Loucy (cell line): ENCODE measurements at regions not wholly inside any gene's neighbourhood (a gene's known extent, or its start where the extent isn't known, plus 50 kb on each side); places are given as distances from the start of the nearest gene placed in this dataset.
A peak's percentile ranks its signal among the peaks of the same experiment; 100 is the strongest.
"Not testable (repeated sequence)": the region's sequence is repeated elsewhere in the genome, so short reads cannot be mapped to it uniquely, and the experiment has no call there.

Experiments
- H2AFZ ChIP-seq: fragments of 200-600 bp; sonication (generic); 2 replicates; pipeline ENCODE4 v1.6.0; 2016; ENCODE audit warnings: antibody characterized with exemption, mild to moderate bottlenecking, low read length, moderate library complexity
- H3F3A ChIP-seq: fragments of 200-600 bp; 2 replicates; pipeline ENCODE4 v1.6.0; 2016; ENCODE audit warnings: antibody characterized with exemption, low read depth, mild to moderate bottlenecking
- H3K27me3 ChIP-seq: fragments of 200-600 bp; sonication (generic); 2 replicates; pipeline ENCODE4 v1.6.1; 2014; ENCODE audit warnings: low read length, mild to moderate bottlenecking; ENCODE audit not compliant: insufficient read depth, poor library complexity, severe bottlenecking
- H3K36me3 ChIP-seq: fragments of 200-600 bp; sonication (generic); 2 replicates; pipeline ENCODE4 v1.6.1; 2016; ENCODE audit warnings: low read length; ENCODE audit not compliant: insufficient read depth
- H3K4me1 ChIP-seq: fragments of 200-600 bp; sonication (generic); 2 replicates; pipeline ENCODE4 v1.5.1; 2014; ENCODE audit warnings: low read length, mild to moderate bottlenecking; ENCODE audit not compliant: insufficient read depth, poor library complexity, severe bottlenecking
- H3K4me2 ChIP-seq: fragments of 200-600 bp; sonication (generic); 2 replicates; pipeline ENCODE4 v1.6.0; 2014; ENCODE audit warnings: antibody characterized with exemption, low read length, low read depth, mild to moderate bottlenecking; ENCODE audit not compliant: poor library complexity, severe bottlenecking
- H3K4me3 ChIP-seq: fragments of 200-600 bp; sonication (generic); 2 replicates; pipeline ENCODE4 v1.5.1; 2014; ENCODE audit warnings: low read length, mild to moderate bottlenecking, mixed read lengths; ENCODE audit not compliant: poor library complexity, severe bottlenecking
- H3K79me2 ChIP-seq: fragments of 200-600 bp; sonication (generic); 2 replicates; pipeline ENCODE4 v1.6.1; 2014; ENCODE audit warnings: low read length; ENCODE audit not compliant: insufficient read depth
- H3K9ac ChIP-seq: fragments of 200-600 bp; sonication (generic); 2 replicates; pipeline ENCODE4 v1.6.0; 2014; ENCODE audit warnings: mild to moderate bottlenecking, low read depth, low read length, moderate library complexity; ENCODE audit not compliant: poor library complexity, severe bottlenecking
- H3K9me2 ChIP-seq: fragments of 200-600 bp; sonication (generic); replicated peaks from 2 replicates; pipeline ENCODE4 v1.6.1; 2016; ENCODE audit warnings: low read depth, low read length, mixed read lengths
- H3K9me3 ChIP-seq: fragments of 200-600 bp; sonication (generic); 2 replicates; pipeline ENCODE4 v1.6.1; 2014; ENCODE audit warnings: mild to moderate bottlenecking, antibody characterized with exemption, low read length, low read depth; ENCODE audit not compliant: insufficient read depth
- H4K20me1 ChIP-seq: fragments of 200-600 bp; sonication (generic); 2 replicates; pipeline ENCODE4 v1.6.0; 2014; ENCODE audit warnings: antibody characterized with exemption, low read length, mild to moderate bottlenecking; ENCODE audit not compliant: insufficient read depth, poor library complexity, severe bottlenecking
- CTCF ChIP-seq: fragments of 200-600 bp; sonication (generic); conservative IDR thresholded peaks from 2 replicates; pipeline ENCODE4 v1.5.1; 2014; ENCODE audit warnings: mild to moderate bottlenecking, antibody characterized with exemption, low read length
- EZH2phosphoT487 ChIP-seq: fragments of 200-600 bp; IDR thresholded peaks from 2 replicates; pipeline ENCODE4 v1.6.1; 2018; ENCODE audit warnings: antibody characterized with exemption, mild to moderate bottlenecking, moderate library complexity, borderline replicate concordance

- not testable (repeated sequence) for H3K4me2 ChIP-seq, H3K9me3 ChIP-seq, H3K27me3 ChIP-seq, H4K20me1 ChIP-seq, H3K9ac ChIP-seq, H3F3A ChIP-seq, H3K79me2 ChIP-seq, H3K4me3 ChIP-seq, H3K9me2 ChIP-seq, H3K36me3 ChIP-seq
- Histone ChIP-seq H2AFZ (peak overlapping the region; percentile 56; the same call in 1 of the 2 replicates), H3K4me1 (peaks cover 24% of the 10 kb centered on the region)
Measured at GRCh38 chr17:27365329-27365945, 71.5 kb downstream of the WSB1 start.

GRCh38 chr17:27366437-27366836 is 72.5 kb downstream of the WSB1 start:
- Histone ChIP-seq H2AFZ (no peak overlapping the region), H3K9me3 (no peaks in the 10 kb centered on the region; the same call in 1 of the 2 replicates), H3K36me3 (no peaks in the 10 kb centered on the region), H3K79me2 (no peaks in the 10 kb centered on the region), H3K4me3 (no peak overlapping the region), H3K27me3 (no peaks in the 10 kb centered on the region), H3F3A (no peaks in the 10 kb centered on the region), H3K4me1 (peaks cover 14% of the 10 kb centered on the region), H3K9ac (no peak overlapping the region), H3K9me2 (no peaks in the 10 kb centered on the region), H3K4me2 (no peak overlapping the region), H4K20me1 (no peaks in the 10 kb centered on the region)
- TF ChIP-seq CTCF, result no peak
- TF ChIP-seq EZH2phosphoT487, result no peak

GRCh38 chr17:27367121-27367981 is 73.4 kb downstream of the WSB1 start:
- no peaks in the 10 kb centered on the region for H3K9me2 ChIP-seq
- H3K27me3 ChIP-seq, result no peaks in the 10 kb centered on the region
- H3K9me3 ChIP-seq, result no peaks in the 10 kb centered on the region; the same call in 1 of the 2 replicates
- H3K4me1 ChIP-seq, result peaks cover 13% of the 10 kb centered on the region
- no peak overlapping the region for H3K9ac ChIP-seq
- H3K36me3 ChIP-seq, result no peaks in the 10 kb centered on the region
- peak overlapping the region; percentile 25 for H3K4me2 ChIP-seq
- no peak for TF ChIP-seq EZH2phosphoT487
- no peak for TF ChIP-seq CTCF
- H3K4me3 ChIP-seq, result no peak overlapping the region
- H4K20me1 ChIP-seq, result no peaks in the 10 kb centered on the region
- no peaks in the 10 kb centered on the region for H3F3A ChIP-seq
- no peak overlapping the region; the same call in 1 of the 2 replicates for H2AFZ ChIP-seq
- H3K79me2 ChIP-seq, result no peaks in the 10 kb centered on the region
